Fibroblast of pulmonary artery (primary cell): ENCODE measurements at regions not wholly inside any gene's neighbourhood (a gene's known extent, or its start where the extent isn't known, plus 50 kb on each side); places are given as distances from the start of the nearest gene placed in this dataset.

Source experiments
- DNase-seq: peaks from one replicate; pipeline ENCODE4 v3.0.0-alpha.2; 2010; ENCODE audit warnings: low read depth
- H3K4me3 ChIP-seq: replicated peaks from 2 replicates; pipeline ENCODE4 v1.5.1; 2011; ENCODE audit warnings: low read depth, mild to moderate bottlenecking, control low read depth, low read length, moderate library complexity
- TF ChIP-seq, protein P1 (sequence below): IDR thresholded peaks from 2 replicates; pipeline ENCODE4 v1.5.1; 2011; ENCODE audit warnings: mild to moderate bottlenecking, control low read depth, low read length, inconsistent platforms; ENCODE audit errors: missing control alignments

DNA sequence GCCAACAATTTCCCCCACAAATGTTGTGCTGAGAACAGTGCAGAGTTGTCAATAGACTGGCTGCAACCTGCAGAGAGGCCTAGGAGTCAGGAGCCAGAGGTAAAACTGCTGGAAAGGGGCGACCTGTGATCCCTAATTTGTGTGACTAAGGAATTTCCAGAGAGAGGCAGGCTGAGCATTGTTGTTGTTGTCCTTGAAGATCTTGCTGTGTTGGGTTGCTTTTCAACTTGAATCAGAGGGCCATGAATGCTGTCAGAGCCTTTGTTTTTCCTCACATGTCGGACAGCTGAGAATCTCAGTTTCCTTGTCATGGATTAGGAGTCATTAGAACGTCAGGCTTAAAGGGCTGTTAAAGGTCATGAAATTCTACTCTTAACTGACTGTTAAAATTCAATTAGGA lies 134.6 kb upstream of the ASTN2 start:
- TF ChIP-seq, protein P1, sequence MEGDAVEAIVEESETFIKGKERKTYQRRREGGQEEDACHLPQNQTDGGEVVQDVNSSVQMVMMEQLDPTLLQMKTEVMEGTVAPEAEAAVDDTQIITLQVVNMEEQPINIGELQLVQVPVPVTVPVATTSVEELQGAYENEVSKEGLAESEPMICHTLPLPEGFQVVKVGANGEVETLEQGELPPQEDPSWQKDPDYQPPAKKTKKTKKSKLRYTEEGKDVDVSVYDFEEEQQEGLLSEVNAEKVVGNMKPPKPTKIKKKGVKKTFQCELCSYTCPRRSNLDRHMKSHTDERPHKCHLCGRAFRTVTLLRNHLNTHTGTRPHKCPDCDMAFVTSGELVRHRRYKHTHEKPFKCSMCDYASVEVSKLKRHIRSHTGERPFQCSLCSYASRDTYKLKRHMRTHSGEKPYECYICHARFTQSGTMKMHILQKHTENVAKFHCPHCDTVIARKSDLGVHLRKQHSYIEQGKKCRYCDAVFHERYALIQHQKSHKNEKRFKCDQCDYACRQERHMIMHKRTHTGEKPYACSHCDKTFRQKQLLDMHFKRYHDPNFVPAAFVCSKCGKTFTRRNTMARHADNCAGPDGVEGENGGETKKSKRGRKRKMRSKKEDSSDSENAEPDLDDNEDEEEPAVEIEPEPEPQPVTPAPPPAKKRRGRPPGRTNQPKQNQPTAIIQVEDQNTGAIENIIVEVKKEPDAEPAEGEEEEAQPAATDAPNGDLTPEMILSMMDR: no peak
- H3K4me3 ChIP-seq: no peak overlapping the region
- no peak for DNase-seq

DNA sequence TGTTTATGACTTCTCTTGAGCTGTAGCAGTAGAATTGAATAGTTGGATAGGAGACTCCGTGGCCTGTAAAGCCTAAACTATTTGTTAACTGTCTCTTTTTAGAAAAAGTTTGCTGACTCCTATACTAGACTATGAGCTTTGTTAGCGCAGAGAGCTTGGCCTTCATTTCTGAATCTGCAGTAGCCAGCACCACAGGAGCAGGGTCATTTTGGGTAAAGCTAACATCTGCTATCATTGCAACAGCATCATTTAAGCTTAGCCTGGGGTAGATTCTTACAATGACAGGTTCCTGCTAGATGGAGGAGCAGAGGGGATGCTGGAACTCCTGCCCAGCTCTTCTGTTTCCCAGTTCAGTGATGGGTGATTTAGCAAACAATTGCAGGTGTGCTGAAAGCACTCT lies 133.7 kb upstream of the ASTN2 start:
- no peak for DNase-seq
- H3K4me3 ChIP-seq: no peak overlapping the region
- TF ChIP-seq, protein P1: no peak

DNA sequence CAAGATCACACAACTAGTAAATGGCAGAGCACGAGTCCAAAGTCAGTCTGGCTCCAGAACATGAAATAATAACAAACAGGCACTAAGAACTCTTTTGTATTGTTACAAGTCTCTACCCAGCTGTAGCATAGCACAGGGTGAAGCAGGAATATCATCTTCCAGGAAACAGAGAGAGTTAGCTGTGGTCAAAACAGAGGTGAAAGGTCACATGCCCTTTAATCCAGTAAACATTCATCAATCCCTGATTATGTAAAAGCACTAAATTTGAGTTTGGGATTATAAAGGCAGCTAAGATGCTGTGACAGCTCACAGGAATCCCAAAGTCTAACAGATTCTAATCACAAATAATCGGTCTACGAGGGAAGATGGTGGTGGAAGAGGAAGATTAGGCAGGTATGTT lies 133.0 kb upstream of the ASTN2 start:
- no peak overlapping the region for H3K4me3 ChIP-seq
- TF ChIP-seq, protein P1: no peak
- no peak for DNase-seq

DNA sequence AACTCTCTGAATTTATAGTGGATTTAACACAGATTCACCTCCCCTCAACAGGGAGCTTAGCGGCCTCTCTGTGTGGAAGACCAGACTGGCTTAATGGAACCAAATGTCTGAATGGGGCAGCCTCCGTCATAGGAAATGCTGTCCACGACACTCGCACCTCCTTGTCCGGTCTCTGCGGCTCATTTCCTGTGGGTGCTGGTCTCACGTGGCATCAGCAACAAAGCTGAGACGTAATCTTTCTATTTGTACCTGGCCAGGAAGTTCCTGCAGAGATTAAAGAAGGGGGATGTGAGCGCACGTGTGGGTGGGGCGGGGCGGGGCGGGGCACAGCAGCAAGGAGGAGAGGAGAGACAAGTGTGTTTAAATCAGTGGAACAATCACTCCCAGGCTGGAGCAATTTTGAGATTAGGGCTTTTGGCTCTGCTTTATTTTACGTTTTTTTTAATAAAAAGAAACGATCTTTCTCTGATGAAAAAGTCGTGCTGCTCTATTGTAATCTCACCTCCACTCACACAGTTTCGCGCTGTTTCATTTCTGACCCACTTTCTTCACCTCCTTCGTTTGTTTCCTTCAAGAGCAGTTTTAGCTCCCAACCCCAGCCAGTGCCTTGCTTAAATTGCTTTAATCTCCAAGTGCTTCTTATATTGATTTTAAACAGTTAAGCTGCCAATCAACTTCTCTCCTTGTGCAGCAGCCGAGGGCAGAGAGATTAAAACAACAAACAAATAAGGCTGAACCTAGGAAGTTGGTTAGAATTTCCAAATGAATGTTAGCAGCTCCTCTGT lies 132.2 kb upstream of the ASTN2 start:
- no peak for DNase-seq
- H3K4me3 ChIP-seq: no peak overlapping the region
- TF ChIP-seq, protein P1: no peak

DNA sequence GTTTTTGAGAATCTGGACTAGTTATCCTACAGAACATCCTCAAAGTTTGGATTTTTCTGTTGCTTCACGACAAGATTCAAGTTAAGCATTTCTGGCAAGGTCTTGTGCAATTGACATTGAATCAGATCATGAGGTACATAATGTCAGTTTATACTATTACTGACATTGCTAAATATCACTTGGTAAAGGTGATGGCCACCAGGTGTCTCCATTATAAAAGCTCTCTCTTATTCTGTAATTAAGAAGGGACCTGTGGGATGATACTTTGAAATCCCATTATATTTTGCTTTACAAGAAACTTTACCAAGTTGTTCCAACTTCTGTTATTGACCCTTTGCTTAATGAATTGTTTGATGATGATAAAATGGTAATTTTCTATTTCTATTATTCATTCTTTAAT lies 131.0 kb upstream of the ASTN2 start:
- H3K4me3 ChIP-seq: no peak overlapping the region
- TF ChIP-seq, protein P1: no peak
- DNase-seq: no peak

GRCh38 chr9:117543089-117543488 lies 128.2 kb upstream of the ASTN2 start:
- TF ChIP-seq, protein P1: no peak
- DNase-seq: no peak
- no peak overlapping the region for H3K4me3 ChIP-seq

GRCh38 chr9:117542021-117542420 lies 127.2 kb upstream of the ASTN2 start:
- no peak overlapping the region for H3K4me3 ChIP-seq
- TF ChIP-seq, protein P1: no peak
- DNase-seq: no peak
